H9 (cell line): ENCODE measurements at regions not wholly inside any gene's neighbourhood (a gene's known extent, or its start where the extent isn't known, plus 50 kb on each side); places are given as distances from the start of the nearest gene placed in this dataset.

Experiments used
- DNase-seq: peaks from one replicate; pipeline ENCODE4 v3.0.0-alpha.2; 2017
- H2AFZ ChIP-seq: one replicate; pipeline ENCODE4 v1.6.1; 2013; ENCODE audit warnings: mild to moderate bottlenecking, low read length, control low read depth, moderate library complexity
- H2AK5ac ChIP-seq: 2 replicates; pipeline ENCODE4 v1.6.1; 2013; ENCODE audit warnings: low read length, control low read depth, mixed read lengths; ENCODE audit not compliant: insufficient read length
- H2BK120ac ChIP-seq: one replicate; pipeline ENCODE4 v1.6.1; 2013; ENCODE audit warnings: low read depth, mild to moderate bottlenecking, low read length, control low read depth, inconsistent platforms; ENCODE audit not compliant: poor library complexity, severe bottlenecking
- H2BK12ac ChIP-seq: 2 replicates; pipeline ENCODE4 v1.6.1; 2013; ENCODE audit warnings: low read length, control low read depth, mixed read lengths, low read depth; ENCODE audit not compliant: insufficient read length
- H2BK15ac ChIP-seq: 2 replicates; pipeline ENCODE4 v1.6.1; 2013; ENCODE audit warnings: low read depth, low read length, control low read depth
- H2BK20ac ChIP-seq: one replicate; pipeline ENCODE4 v1.6.1; 2013; ENCODE audit warnings: low read depth, mild to moderate bottlenecking, low read length, control low read depth, inconsistent platforms; ENCODE audit not compliant: poor library complexity, severe bottlenecking
- H2BK5ac ChIP-seq: 2 replicates; pipeline ENCODE4 v1.6.1; 2013; ENCODE audit warnings: low read length, control low read depth, mixed read lengths; ENCODE audit not compliant: insufficient read length
- H3K14ac ChIP-seq: 2 replicates; pipeline ENCODE4 v1.6.1; 2013; ENCODE audit warnings: low read length, control low read depth; ENCODE audit not compliant: insufficient read depth
- H3K18ac ChIP-seq: 2 replicates; pipeline ENCODE4 v1.6.1; 2013; ENCODE audit warnings: low read depth, mild to moderate bottlenecking, mixed read lengths, low read length, control low read depth; ENCODE audit not compliant: insufficient read length
- H3K23ac ChIP-seq: 2 replicates; pipeline ENCODE4 v1.6.1; 2013; ENCODE audit warnings: low read length, control low read depth, mixed read lengths, low read depth; ENCODE audit not compliant: insufficient read length
- H3K23me2 ChIP-seq: 2 replicates; pipeline ENCODE4 v1.6.1; 2013; ENCODE audit warnings: low read depth, mild to moderate bottlenecking, mixed read lengths, low read length, control low read depth; ENCODE audit not compliant: insufficient read length, poor library complexity, severe bottlenecking
- H3K27ac ChIP-seq: 2 replicates; pipeline ENCODE4 v1.5.1; 2013; ENCODE audit warnings: low read length, control low read depth, mixed read lengths, low read depth; ENCODE audit not compliant: insufficient read length
- H3K27me3 ChIP-seq: 2 replicates; pipeline ENCODE4 v1.6.1; 2013; ENCODE audit warnings: low read length, control low read depth, inconsistent platforms; ENCODE audit not compliant: insufficient read depth
- H3K4ac ChIP-seq: 2 replicates; pipeline ENCODE4 v1.6.1; 2013; ENCODE audit warnings: low read depth, mild to moderate bottlenecking, control low read depth, inconsistent platforms, low read length, moderate library complexity
- H3K4me1 ChIP-seq: 2 replicates; pipeline ENCODE4 v1.6.1; 2013; ENCODE audit warnings: low read length, control low read depth, inconsistent platforms; ENCODE audit not compliant: insufficient read depth
- H3K4me2 ChIP-seq: 2 replicates; pipeline ENCODE4 v1.6.1; 2013; ENCODE audit warnings: low read length, control low read depth, mixed read lengths; ENCODE audit not compliant: insufficient read length, insufficient read depth
- H3K56ac ChIP-seq: 2 replicates; pipeline ENCODE4 v1.6.1; 2013; ENCODE audit warnings: low read depth, mild to moderate bottlenecking, mixed read lengths, low read length, control low read depth; ENCODE audit not compliant: insufficient read length
- H3K79me1 ChIP-seq: 2 replicates; pipeline ENCODE4 v1.6.1; 2013; ENCODE audit warnings: low read depth, mild to moderate bottlenecking, moderate library complexity, low read length, control low read depth, inconsistent platforms; ENCODE audit not compliant: insufficient read depth, poor library complexity, severe bottlenecking
- H3K79me2 ChIP-seq: 2 replicates; pipeline ENCODE4 v1.6.1; 2013; ENCODE audit warnings: low read length, control low read depth, inconsistent platforms; ENCODE audit not compliant: insufficient read depth
- H3K9ac ChIP-seq: 2 replicates; pipeline ENCODE4 v1.6.1; 2013; ENCODE audit warnings: low read length, control low read depth, mixed read lengths; ENCODE audit not compliant: insufficient read length; ENCODE audit errors: extremely low read depth
- H3K9me3 ChIP-seq: one replicate; pipeline ENCODE4 v1.6.1; 2013; ENCODE audit warnings: low read depth, low read length, inconsistent platforms; ENCODE audit not compliant: control insufficient read depth
- H3T11ph ChIP-seq: one replicate; pipeline ENCODE4 v1.6.1; 2013; ENCODE audit warnings: mild to moderate bottlenecking, low read length, control low read depth, inconsistent platforms
- H4K20me1 ChIP-seq: one replicate; pipeline ENCODE4 v1.6.1; 2013; ENCODE audit not compliant: control insufficient read depth, insufficient read length, insufficient read depth
- H4K5ac ChIP-seq: 2 replicates; pipeline ENCODE4 v1.6.1; 2013; ENCODE audit warnings: low read depth, mild to moderate bottlenecking, mixed read lengths, low read length, control low read depth; ENCODE audit not compliant: insufficient read length
- H4K8ac ChIP-seq: replicated peaks from 2 replicates; pipeline ENCODE4 v1.6.1; 2013; ENCODE audit warnings: low read length, control low read depth, mixed read lengths, low read depth; ENCODE audit not compliant: insufficient read length
- H4K91ac ChIP-seq: 2 replicates; pipeline ENCODE4 v1.6.1; 2013; ENCODE audit warnings: low read depth, mild to moderate bottlenecking, moderate library complexity, mixed read lengths, low read length, control low read depth; ENCODE audit not compliant: insufficient read length
- H3K27ac Mint-ChIP-seq, 3 experiments: 2 replicates in 2 of 3; 3 replicates in 1 of 3; pipeline ENCODE4 v1.8.0; 2020 to 2021; ENCODE audit warnings: mixed read lengths in 3 of 3, mild to moderate bottlenecking in 1 of 3, moderate library complexity in 1 of 3
- H3K27me3 Mint-ChIP-seq: 2 replicates; pipeline ENCODE4 v1.8.0; 2021; ENCODE audit warnings: low read depth, mild to moderate bottlenecking, moderate library complexity, mixed read lengths
- H3K36me3 Mint-ChIP-seq, 3 experiments: 2 replicates in 2 of 3; 3 replicates in 1 of 3; pipeline ENCODE4 v1.8.0; 2020 to 2021; ENCODE audit warnings: low read depth in 3 of 3, mixed read lengths in 3 of 3; ENCODE audit not compliant: insufficient read depth in 1 of 3
- H3K4me1 Mint-ChIP-seq, 2 experiments: 2 replicates each; pipeline ENCODE4 v1.8.0; 2020; ENCODE audit warnings: mixed read lengths in 2 of 2
- H3K4me3 Mint-ChIP-seq, 2 experiments: 2 replicates in 1 of 2; 3 replicates in 1 of 2; pipeline ENCODE4 v1.8.0; 2020 to 2021; ENCODE audit warnings: mild to moderate bottlenecking in 2 of 2, mixed read lengths in 2 of 2, moderate library complexity in 1 of 2
- H3K9me3 Mint-ChIP-seq, 2 experiments: 2 replicates in 1 of 2; 3 replicates in 1 of 2; pipeline ENCODE4 v1.8.0; 2020; ENCODE audit warnings: mild to moderate bottlenecking in 2 of 2, mixed read lengths in 2 of 2, moderate library complexity in 1 of 2
- WGBS: extraction: QIAGEN DNeasy Blood & Tissue Kit; methylation state at CpG from one replicate; pipeline ENCODE4 v1.1.7; 2013; ENCODE audit warnings: missing lambda C conversion rate, low lambda C conversion rate, mixed read lengths; ENCODE audit not compliant: insufficient read length; ENCODE audit errors: extremely low coverage; 5-methylcytosine and 5-hydroxymethylcytosine counted together
- TF ChIP-seq, protein P1 (sequence below): fragments of 200-600 bp; sonication (generic); conservative IDR thresholded peaks from 3 replicates; pipeline ENCODE4 v1.8.0; 2021; ENCODE audit warnings: antibody characterized with exemption, mild to moderate bottlenecking

DNA sequence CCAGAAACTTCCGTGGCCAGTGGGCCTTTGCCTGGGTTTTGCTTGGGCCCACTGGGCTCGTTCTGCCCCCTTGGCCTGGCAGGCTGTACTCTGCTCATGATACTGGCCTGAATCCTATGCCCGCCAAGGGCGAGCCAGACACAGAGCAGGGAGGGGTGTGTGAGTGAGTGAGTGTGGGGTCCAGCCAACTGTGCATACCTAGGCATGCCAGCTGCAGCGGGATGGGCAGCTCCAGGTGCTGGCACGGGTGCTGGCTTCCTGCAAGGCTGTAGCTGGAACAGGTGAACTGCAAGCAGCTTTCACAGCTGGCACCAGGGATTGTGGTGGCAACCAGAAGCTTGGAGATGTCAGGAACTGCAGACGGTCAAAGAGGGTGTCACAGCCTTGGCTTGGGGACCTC is 1276.4 kb downstream of the SLC16A7 start:
- H3K56ac ChIP-seq: no peak overlapping the region
- no peak overlapping the region for H2BK5ac ChIP-seq
- H3K27ac Mint-ChIP-seq: no peak overlapping the region
- no peaks in the 10 kb centered on the region for H3K27me3 Mint-ChIP-seq
- H3K79me1 ChIP-seq: no peaks in the 10 kb centered on the region
- H4K5ac ChIP-seq: no peak overlapping the region
- no peak overlapping the region for H3K27ac ChIP-seq
- H3K9me3 ChIP-seq: no peaks in the 10 kb centered on the region
- no peak overlapping the region for H2BK12ac ChIP-seq
- H4K8ac ChIP-seq: no peak overlapping the region
- H3K14ac ChIP-seq: no peak overlapping the region
- H3K36me3 Mint-ChIP-seq: no peaks in the 10 kb centered on the region
- no peak overlapping the region for H3K4me2 ChIP-seq
- no peak overlapping the region for H3T11ph ChIP-seq
- H2BK120ac ChIP-seq: no peak overlapping the region
- TF ChIP-seq, protein P1, sequence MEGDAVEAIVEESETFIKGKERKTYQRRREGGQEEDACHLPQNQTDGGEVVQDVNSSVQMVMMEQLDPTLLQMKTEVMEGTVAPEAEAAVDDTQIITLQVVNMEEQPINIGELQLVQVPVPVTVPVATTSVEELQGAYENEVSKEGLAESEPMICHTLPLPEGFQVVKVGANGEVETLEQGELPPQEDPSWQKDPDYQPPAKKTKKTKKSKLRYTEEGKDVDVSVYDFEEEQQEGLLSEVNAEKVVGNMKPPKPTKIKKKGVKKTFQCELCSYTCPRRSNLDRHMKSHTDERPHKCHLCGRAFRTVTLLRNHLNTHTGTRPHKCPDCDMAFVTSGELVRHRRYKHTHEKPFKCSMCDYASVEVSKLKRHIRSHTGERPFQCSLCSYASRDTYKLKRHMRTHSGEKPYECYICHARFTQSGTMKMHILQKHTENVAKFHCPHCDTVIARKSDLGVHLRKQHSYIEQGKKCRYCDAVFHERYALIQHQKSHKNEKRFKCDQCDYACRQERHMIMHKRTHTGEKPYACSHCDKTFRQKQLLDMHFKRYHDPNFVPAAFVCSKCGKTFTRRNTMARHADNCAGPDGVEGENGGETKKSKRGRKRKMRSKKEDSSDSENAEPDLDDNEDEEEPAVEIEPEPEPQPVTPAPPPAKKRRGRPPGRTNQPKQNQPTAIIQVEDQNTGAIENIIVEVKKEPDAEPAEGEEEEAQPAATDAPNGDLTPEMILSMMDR: no peak
- H2AFZ ChIP-seq: no peak overlapping the region
- DNase-seq: no peak
- H3K4me1 Mint-ChIP-seq: no peaks in the 10 kb centered on the region
- no CpG with 5 or more reads among the region's 7 CpGs for WGBS
- no peaks in the 10 kb centered on the region for H3K4me1 ChIP-seq
- no peak overlapping the region for H3K18ac ChIP-seq
- H2BK15ac ChIP-seq: no peak overlapping the region
- H3K23ac ChIP-seq: no peak overlapping the region
- H3K4me3 Mint-ChIP-seq: no peak overlapping the region
- no peak overlapping the region for H3K9ac ChIP-seq
- no peak overlapping the region for H3K4ac ChIP-seq
- no peak overlapping the region for H2AK5ac ChIP-seq
- H3K9me3 Mint-ChIP-seq: no peaks in the 10 kb centered on the region; a peak in 1 of 5 replicates
- no peaks in the 10 kb centered on the region for H4K20me1 ChIP-seq
- no peak overlapping the region for H2BK20ac ChIP-seq
- H4K91ac ChIP-seq: no peak overlapping the region
- H3K79me2 ChIP-seq: no peaks in the 10 kb centered on the region
- H3K23me2 ChIP-seq: no peaks in the 10 kb centered on the region
- no peaks in the 10 kb centered on the region for H3K27me3 ChIP-seq
